SK-N-SH treated with all-trans-retinoic acid at 6 μM for 48 hours (cell line): ENCODE measurements at regions not wholly inside any gene's neighbourhood (a gene's known extent, or its start where the extent isn't known, plus 50 kb on each side); places are given as distances from the start of the nearest gene placed in this dataset.

ENCODE experiments used
- ATAC-seq: fragments of 200-7000 bp; cut with Tn5 transposase; 3 replicates; pipeline ENCODE4 v1.9.1; 2020; ENCODE audit warnings: mild to moderate bottlenecking, moderate library complexity
- BACH2 ChIP-seq: fragments of 250-450 bp; sonication (Bioruptor Pico); IDR thresholded peaks from 2 replicates; pipeline ENCODE4 v1.9.0; 2021; ENCODE audit warnings: mild to moderate bottlenecking, borderline replicate concordance
- CREB5 ChIP-seq: fragments of 250-450 bp; sonication (Bioruptor Pico); IDR thresholded peaks from 2 replicates; pipeline ENCODE4 v1.5.1; 2020; ENCODE audit warnings: low read depth, mild to moderate bottlenecking, moderate library complexity
- CSRNP3 ChIP-seq: fragments of 250-450 bp; sonication (Bioruptor Pico); IDR thresholded peaks from 2 replicates; pipeline ENCODE4 v1.5.1; 2021; ENCODE audit warnings: mild to moderate bottlenecking, moderate library complexity
- ESRRG ChIP-seq: fragments of 250-450 bp; sonication (Bioruptor Pico); IDR thresholded peaks from 2 replicates; pipeline ENCODE4 v1.6.1; 2021; ENCODE audit warnings: mild to moderate bottlenecking
- GLIS3 ChIP-seq: fragments of 250-450 bp; sonication (Bioruptor Pico); IDR thresholded peaks from 2 replicates; pipeline ENCODE4 v1.5.0; 2020; ENCODE audit warnings: mild to moderate bottlenecking, moderate library complexity
- ISL1 ChIP-seq: fragments of 250-450 bp; sonication (Bioruptor Pico); IDR thresholded peaks from 2 replicates; pipeline ENCODE4 v2.1.2; 2022; ENCODE audit warnings: mild to moderate bottlenecking, moderate library complexity
- OSR1 ChIP-seq: fragments of 250-450 bp; sonication (Bioruptor Pico); IDR thresholded peaks from 2 replicates; pipeline ENCODE4 v1.8.0; 2022; ENCODE audit warnings: moderate library complexity, mild to moderate bottlenecking, inconsistent platforms
- PATZ1 ChIP-seq: fragments of 250-450 bp; sonication (Bioruptor Pico); IDR thresholded peaks from 2 replicates; pipeline ENCODE4 v1.8.0; 2020; ENCODE audit warnings: mild to moderate bottlenecking, moderate library complexity, borderline replicate concordance
- POU6F1 ChIP-seq: fragments of 250-450 bp; sonication (Bioruptor Pico); IDR thresholded peaks from 2 replicates; pipeline ENCODE4 v1.8.0; 2021; ENCODE audit warnings: low read depth, mild to moderate bottlenecking, moderate library complexity, borderline replicate concordance
- PPARA ChIP-seq: fragments of 250-450 bp; sonication (Bioruptor Pico); IDR thresholded peaks from 2 replicates; pipeline ENCODE4 v1.5.0; 2020; ENCODE audit warnings: mild to moderate bottlenecking, borderline replicate concordance
- TCF4 ChIP-seq: fragments of 250-450 bp; sonication (Bioruptor Pico); IDR thresholded peaks from 2 replicates; pipeline ENCODE4 v1.8.0; 2021; ENCODE audit warnings: mild to moderate bottlenecking, moderate library complexity, borderline replicate concordance
- TOX ChIP-seq: fragments of 250-450 bp; sonication (Bioruptor Pico); IDR thresholded peaks from 2 replicates; pipeline ENCODE4 v1.8.0; 2021; ENCODE audit warnings: mild to moderate bottlenecking, moderate library complexity, borderline replicate concordance
- ZC3H10 ChIP-seq: fragments of 250-450 bp; sonication (Bioruptor Pico); IDR thresholded peaks from 2 replicates; pipeline ENCODE4 v1.5.1; 2021; ENCODE audit warnings: mild to moderate bottlenecking, moderate library complexity
- ZFP3 ChIP-seq: fragments of 250-450 bp; sonication (Bioruptor Pico); IDR thresholded peaks from 2 replicates; pipeline ENCODE4 v1.5.0; 2020; ENCODE audit warnings: mild to moderate bottlenecking, moderate library complexity
- ZFP30 ChIP-seq: fragments of 450-650 bp; formaldehyde crosslinking; IDR thresholded peaks from 2 replicates; pipeline ENCODE4 v1.5.0; 2022; ENCODE audit warnings: mild to moderate bottlenecking, moderate library complexity
- ZNF565 ChIP-seq: fragments of 450-650 bp; formaldehyde crosslinking; conservative IDR thresholded peaks from 2 replicates; pipeline ENCODE4 v1.5.0; 2020; ENCODE audit warnings: low read depth, mild to moderate bottlenecking, moderate library complexity
- ZNF70 ChIP-seq: fragments of 450-650 bp; formaldehyde crosslinking; IDR thresholded peaks from 2 replicates; pipeline ENCODE4 v1.5.0; 2020; ENCODE audit warnings: mild to moderate bottlenecking, moderate library complexity
- ZNF8 ChIP-seq: fragments of 450-650 bp; formaldehyde crosslinking; IDR thresholded peaks from 2 replicates; pipeline ENCODE4 v1.5.0; 2020; ENCODE audit warnings: mild to moderate bottlenecking, moderate library complexity

- ATAC-seq = no peak
- no peak for TF ChIP-seq PATZ1
- TF ChIP-seq ZFP30 (CRISPR knock-in tag) = no peak
- no peak for TF ChIP-seq PPARA (CRISPR knock-in tag)
- no peak for TF ChIP-seq TOX (CRISPR knock-in tag)
- TF ChIP-seq CREB5 (CRISPR knock-in tag) = no peak
- no peak for TF ChIP-seq CSRNP3
- TF ChIP-seq OSR1 = no peak
- TF ChIP-seq TCF4 = no peak
- TF ChIP-seq ZFP3 (CRISPR knock-in tag) = no peak
- no peak for TF ChIP-seq GLIS3 (CRISPR knock-in tag)
Measured at GRCh38 chr2:7437141-7437540, 519.9 kb downstream of the RNF144A start.

GRCh38 chr2:7437716-7438632 is 520.8 kb downstream of the RNF144A start:
- no peak for TF ChIP-seq ESRRG (CRISPR knock-in tag)
- ATAC-seq = no peak

GRCh38 chr2:7438855-7439254 is 521.6 kb downstream of the RNF144A start:
- no peak for TF ChIP-seq CREB5 (CRISPR knock-in tag)
- TF ChIP-seq GLIS3 (CRISPR knock-in tag) = no peak
- no peak for TF ChIP-seq ZNF565 (CRISPR knock-in tag)
- TF ChIP-seq PATZ1 = no peak
- no peak for TF ChIP-seq ZNF70 (CRISPR knock-in tag)
- no peak for TF ChIP-seq POU6F1 (CRISPR knock-in tag)
- TF ChIP-seq ESRRG (CRISPR knock-in tag) = no peak
- TF ChIP-seq OSR1 = no peak
- TF ChIP-seq ZC3H10 (CRISPR knock-in tag) = no peak
- no peak for TF ChIP-seq ZNF8 (CRISPR knock-in tag)
- TF ChIP-seq BACH2 (CRISPR knock-in tag) = no peak
- TF ChIP-seq ISL1 (CRISPR knock-in tag) = no peak
- no peak for TF ChIP-seq CSRNP3
- TF ChIP-seq PPARA (CRISPR knock-in tag) = no peak
- ATAC-seq = no peak
